HG03103 (cell line): ENCODE measurements at regions not wholly inside any gene's neighbourhood (a gene's known extent, or its start where the extent isn't known, plus 50 kb on each side); places are given as distances from the start of the nearest gene placed in this dataset.

Source experiments
- ATAC-seq: cut with Tn5 transposase; IDR thresholded peaks from one replicate; pipeline ENCODE4 v1.9.1; 2021; ENCODE audit warnings: low read depth; ENCODE audit not compliant: unreplicated experiment

DNA sequence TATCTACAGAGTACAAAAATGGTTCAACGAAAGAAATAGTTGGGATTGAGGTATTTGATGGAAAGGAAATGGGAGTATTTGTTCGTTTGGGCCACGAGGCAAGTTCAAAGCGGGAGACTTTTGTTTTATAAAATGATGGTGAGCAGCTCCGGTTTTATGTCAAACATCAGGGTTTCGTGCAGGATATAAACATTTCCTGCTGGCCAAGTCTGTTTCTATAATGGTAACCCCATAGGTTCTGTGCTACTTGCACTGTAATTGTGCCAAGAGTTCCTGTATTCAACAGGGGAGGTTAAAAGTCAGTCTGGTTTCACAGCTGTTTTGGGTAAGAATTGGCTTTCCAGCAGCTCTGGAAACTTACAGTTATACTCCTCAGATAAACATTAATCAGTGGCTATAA, 290.3 kb upstream of the NRIP1 start:
- ATAC-seq = no peak

DNA sequence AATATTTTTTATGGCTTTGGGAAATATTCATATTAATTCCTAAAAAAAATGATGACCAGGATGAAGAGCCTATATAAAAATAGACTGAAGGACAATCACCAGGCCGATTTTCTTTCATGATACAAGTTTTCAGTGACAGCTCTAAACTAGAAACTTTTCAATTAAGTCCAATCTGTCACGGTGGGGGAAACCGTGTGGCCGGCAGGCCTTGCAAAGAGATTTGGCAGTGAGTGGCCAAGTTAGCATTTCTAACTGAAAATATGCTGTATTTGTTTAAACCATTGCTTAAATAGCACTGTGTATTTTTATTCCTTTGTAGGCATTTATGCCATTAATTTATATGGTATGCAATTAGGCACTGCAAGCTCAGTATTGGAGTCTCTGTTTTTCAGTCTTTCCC, 294.5 kb upstream of the NRIP1 start:
- no peak for ATAC-seq

- ATAC-seq = no peak
These were observed 297.7 kb upstream of the NRIP1 start for GRCh38 chr21:15362458-15362857.

- no peak for ATAC-seq
These were observed 299.1 kb upstream of the NRIP1 start for GRCh38 chr21:15363921-15364320.

DNA sequence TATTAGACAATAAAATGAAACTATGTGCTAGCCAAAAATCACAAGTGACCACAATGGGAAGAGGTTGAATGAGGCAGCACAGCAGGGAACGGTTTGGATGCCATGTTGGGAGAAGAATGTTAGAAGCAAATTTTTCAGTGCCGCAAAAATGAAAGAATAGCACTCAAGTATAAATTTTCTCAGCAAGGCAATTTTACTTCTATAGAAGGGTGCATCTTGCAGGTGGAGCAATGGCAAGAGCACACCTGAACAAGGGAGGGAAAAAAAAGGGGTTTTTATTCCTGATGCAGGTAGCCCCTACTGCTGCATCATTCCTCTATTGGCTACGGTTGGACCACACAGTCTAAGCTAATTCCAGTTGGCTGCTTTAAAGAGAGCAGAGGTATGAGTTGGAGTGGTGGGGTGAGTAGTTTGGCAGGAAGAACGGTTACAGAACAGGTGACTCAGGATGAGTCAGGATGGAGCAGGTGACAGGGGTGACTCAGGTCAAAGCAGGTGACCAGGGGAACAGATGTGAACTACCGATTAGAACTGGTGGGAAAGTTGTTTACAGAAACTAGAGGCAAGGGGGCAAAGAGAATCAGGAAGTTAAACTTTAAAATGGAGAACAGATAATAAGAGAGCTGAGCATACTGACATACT, 301.1 kb upstream of the NRIP1 start:
- ATAC-seq = no peak

GRCh38 chr21:15366555-15366954, 301.8 kb upstream of the NRIP1 start:
- ATAC-seq = no peak

DNA sequence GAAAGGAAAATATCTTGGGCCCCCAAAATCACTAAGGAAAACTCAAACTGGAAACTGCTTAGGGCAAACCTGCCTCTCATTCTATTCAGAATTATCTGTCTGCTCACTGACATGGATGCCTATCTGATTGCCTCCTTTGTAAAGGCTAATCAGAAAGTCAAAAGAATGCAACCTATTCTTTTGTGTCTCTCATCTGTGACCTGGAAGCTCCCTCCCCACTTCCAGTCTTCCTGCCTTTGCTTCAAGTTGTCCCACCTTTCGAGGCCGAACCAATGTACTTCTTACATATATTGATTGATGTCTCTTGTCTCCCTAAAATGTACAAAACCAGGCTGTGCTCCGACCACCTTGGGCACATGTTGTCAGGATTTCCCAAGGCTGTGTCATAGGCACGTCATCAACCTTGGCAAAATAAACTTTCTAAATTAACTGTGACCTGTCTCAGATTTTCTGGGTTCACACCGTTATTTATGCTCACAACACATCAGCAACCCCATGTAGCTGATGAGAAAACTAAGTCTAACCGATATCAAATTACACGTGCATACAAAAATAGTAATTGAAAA, 302.3 kb upstream of the NRIP1 start:
- ATAC-seq = no peak

DNA sequence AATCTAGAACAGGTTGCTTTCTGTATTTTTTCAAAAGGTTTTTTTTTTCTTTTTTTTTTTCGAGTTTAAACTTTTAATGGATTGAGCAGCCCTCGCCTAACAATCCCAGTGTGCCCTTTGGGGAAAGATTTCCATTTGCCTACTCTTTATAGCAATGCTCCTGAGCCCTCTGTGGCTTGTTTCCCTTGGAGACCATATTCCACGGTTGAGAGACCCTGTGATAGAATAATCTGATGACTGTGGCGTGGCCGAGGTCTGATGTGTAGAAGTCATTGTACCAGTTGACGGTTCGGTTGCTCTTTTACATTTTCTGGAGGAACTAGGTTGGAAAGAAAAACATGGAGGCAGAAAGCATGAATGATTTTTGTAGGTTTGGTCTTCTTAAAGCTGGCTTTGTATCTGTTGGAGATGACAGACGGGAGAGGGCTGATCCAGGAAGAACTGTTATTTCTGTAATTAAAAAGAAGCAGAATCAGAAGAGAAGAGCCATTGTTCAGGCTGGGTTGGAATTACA, 305.7 kb upstream of the NRIP1 start:
- no peak for ATAC-seq

DNA sequence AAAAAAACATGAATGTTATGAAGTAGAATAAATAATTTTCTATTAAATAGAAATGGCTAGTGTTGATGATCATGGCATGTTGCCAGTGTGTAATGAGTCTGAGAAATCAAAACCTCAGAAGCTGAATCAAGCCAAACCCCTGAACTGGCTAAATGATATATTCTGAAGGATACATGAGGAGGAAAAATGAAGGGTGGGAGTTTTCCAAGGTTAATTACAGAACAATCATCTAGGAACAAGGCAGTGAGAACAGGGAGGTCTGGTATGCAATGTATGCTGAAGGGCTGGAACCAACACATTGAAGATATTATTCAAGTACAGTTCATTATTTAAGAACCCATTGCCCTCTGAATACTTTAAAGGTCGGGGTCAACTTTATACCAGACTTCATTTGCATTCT, 309.1 kb upstream of the NRIP1 start:
- ATAC-seq = no peak

GRCh38 chr21:15379776-15380175, 315.0 kb upstream of the NRIP1 start:
- no peak for ATAC-seq

GRCh38 chr21:15383588-15383987, 318.8 kb upstream of the NRIP1 start:
- no peak for ATAC-seq

GRCh38 chr21:15390049-15390448, 325.2 kb upstream of the NRIP1 start:
- no peak for ATAC-seq

GRCh38 chr21:15397258-15397657, 332.5 kb upstream of the NRIP1 start:
- ATAC-seq = no peak

- ATAC-seq = no peak
These were observed 328.9 kb upstream of the USP25 start for GRCh38 chr21:15400905-15401304.

GRCh38 chr21:15401331-15401730, 328.5 kb upstream of the USP25 start:
- ATAC-seq = no peak

DNA sequence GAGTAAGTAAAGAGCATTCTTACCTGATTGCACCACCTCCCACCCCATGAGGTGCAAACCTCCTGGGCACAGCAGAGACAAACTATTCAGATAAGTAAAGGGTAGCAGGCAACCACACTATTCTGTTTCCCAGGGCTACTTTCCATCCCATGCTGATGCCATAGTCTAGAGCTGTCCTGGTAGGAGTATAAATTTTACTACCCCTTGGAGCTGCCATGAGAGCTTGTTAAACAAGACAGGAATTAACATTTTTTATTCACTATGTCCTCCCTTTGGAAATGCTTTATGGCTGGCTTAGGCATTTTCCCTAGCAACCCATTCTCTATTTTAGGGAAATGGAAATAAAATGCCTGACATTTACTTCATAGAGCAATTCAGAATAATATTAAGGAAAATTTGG, 324.6 kb upstream of the USP25 start:
- ATAC-seq = no peak

DNA sequence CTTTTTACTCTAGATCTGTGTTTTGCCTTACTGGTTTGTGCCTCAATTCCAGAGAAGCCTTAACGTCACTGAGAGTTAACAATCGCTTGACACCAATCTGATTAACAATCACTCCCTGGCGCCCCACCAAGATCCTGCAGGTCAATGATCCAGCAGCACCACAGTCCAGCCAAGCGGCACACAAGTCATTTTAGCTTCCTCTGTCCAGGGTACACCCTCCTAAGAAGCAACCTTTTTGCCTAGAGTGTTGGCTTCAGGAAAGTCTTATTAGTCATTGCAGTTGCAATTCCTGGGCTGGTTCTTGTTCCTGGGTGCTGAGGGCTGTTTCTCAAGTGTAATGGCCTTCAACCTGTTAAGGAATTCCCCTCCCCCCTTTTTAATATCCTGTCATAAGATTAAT, 323.0 kb upstream of the USP25 start:
- ATAC-seq = no peak

GRCh38 chr21:15407585-15407984, 322.2 kb upstream of the USP25 start:
- no peak for ATAC-seq

DNA sequence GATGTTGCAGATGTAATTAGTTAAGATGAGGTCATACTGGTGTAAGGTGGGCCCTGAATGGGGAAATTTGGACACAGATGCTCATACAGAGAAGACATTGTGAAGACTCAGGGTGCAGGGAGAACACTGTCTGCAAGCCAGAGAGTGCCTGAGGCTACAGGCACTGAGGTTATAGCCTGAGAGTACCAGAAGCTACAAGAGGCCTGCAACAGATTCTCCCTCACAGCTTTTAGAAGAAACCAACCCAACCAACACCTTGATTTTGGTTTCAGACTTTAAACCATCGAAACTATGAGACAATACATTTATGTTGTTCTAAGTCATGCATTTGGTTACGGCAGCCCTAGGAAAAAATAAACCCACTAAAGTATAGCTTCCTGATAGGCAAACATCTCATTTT, 321.7 kb upstream of the USP25 start:
- ATAC-seq = no peak

GRCh38 chr21:15409031-15409430, 320.8 kb upstream of the USP25 start:
- no peak for ATAC-seq

GRCh38 chr21:15410853-15411252, 318.9 kb upstream of the USP25 start:
- no peak for ATAC-seq

DNA sequence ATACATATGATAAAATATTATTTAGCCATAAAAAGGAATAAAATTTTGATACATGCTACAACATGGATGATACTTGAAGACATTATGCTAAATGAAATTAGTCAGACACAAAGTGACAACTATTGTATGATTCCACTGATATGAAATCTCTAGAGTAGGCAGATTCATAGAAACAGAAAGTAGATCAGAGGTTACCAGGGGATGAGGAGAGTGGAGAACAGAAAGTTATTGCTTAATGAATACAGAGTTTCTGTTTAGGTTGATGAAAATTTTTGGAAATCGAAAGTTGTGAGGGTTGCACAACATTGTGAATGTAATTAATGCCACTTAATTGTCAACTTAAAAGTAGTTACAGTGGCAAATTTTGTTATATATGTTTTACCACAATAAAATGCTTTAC, 315.7 kb upstream of the USP25 start:
- no peak for ATAC-seq
